ENCODE measurements at regions not wholly inside any gene's neighbourhood (a gene's known extent, or its start where the extent isn't known, plus 50 kb on each side); places are given as distances from the start of the nearest gene placed in this dataset.

DNA sequence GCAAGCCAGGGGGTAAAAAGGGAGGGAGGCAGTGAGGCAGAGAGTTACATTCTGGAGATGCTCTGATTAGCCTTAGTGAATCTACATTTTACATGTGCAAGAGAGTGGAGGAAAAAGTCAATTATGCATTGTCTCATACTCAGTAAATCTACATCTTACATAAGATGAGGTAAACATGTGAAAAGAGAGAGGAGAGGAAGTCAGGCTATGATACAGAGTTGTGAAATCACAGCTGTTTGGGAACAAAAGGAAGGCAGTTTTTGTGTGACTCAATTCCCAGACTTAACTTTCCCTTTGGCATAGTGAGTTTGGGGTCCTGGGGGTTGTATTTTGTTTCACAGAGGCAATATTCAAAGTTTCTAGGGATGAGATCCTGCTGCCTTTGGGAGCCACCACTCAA is 67.8 kb downstream of the GP2 start:
- H3K27ac ChIP-seq = no peak overlapping the region
- ATAC-seq (ENCODE audit: low FRiP score in 2 of 2) (no peak), DNase-seq (no peak)
- peaks cover 0 to 3% (median 0%) of the 10 kb centered on the region in 4 donors for H3K9me3 ChIP-seq
- no peak overlapping the region for H3K4me3 ChIP-seq
- no peaks in the 10 kb centered on the region for H3K4me1 ChIP-seq
- no peaks in the 10 kb centered on the region for H3K36me3 ChIP-seq
- TF ChIP-seq POLR2AphosphoS5 (IDR thresholded peaks at IDR 0.05) (no peak), EP300 (IDR thresholded peaks at IDR 0.05) (no peak), POLR2A (IDR thresholded peaks at IDR 0.05) (no peak)
- TF ChIP-seq, protein P1, sequence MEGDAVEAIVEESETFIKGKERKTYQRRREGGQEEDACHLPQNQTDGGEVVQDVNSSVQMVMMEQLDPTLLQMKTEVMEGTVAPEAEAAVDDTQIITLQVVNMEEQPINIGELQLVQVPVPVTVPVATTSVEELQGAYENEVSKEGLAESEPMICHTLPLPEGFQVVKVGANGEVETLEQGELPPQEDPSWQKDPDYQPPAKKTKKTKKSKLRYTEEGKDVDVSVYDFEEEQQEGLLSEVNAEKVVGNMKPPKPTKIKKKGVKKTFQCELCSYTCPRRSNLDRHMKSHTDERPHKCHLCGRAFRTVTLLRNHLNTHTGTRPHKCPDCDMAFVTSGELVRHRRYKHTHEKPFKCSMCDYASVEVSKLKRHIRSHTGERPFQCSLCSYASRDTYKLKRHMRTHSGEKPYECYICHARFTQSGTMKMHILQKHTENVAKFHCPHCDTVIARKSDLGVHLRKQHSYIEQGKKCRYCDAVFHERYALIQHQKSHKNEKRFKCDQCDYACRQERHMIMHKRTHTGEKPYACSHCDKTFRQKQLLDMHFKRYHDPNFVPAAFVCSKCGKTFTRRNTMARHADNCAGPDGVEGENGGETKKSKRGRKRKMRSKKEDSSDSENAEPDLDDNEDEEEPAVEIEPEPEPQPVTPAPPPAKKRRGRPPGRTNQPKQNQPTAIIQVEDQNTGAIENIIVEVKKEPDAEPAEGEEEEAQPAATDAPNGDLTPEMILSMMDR (IDR thresholded peaks at IDR 0.05) = no peak
- no peaks in the 10 kb centered on the region for H3K27me3 ChIP-seq

DNA sequence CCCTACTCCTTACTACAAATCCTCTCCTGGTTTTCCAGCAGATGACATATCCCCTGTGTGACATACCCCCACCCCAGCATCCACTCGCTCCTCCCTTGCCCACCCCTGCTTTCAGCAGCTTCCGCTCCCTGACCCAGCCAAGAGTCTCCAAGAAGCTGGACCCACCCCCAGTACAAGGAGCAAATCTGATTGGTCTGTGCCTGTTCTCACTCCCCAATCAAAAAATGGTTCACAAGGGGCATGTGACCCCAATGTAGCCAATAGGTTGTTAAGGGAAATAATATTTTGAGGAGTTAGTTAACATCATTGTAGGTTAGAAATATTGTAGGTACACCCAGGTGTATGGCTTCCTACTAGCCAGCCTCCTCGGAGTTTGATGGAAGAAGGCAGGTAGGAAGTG is 70.1 kb downstream of the GP2 start:
- Histone ChIP-seq H3K4me3 (no peak overlapping the region), H3K36me3 (no peaks in the 10 kb centered on the region), H3K9me3 (peaks cover 0 to 3% (median 0%) of the 10 kb centered on the region in 4 donors), H3K4me1 (no peaks in the 10 kb centered on the region), H3K27ac (no peak overlapping the region), H3K27me3 (no peaks in the 10 kb centered on the region)
- DNase-seq (no peak), ATAC-seq (ENCODE audit: low FRiP score in 2 of 2) (no peak)
- TF ChIP-seq POLR2A (IDR thresholded peaks at IDR 0.05) (no peak), POLR2AphosphoS5 (IDR thresholded peaks at IDR 0.05) (no peak), EP300 (IDR thresholded peaks at IDR 0.05) (no peak)
- 50 to 58% methylated on average over 3 of the region's 3 CpGs for WGBS, 2 donors

GRCh38 chr16:20255002-20255401 is 72.3 kb downstream of the GP2 start:
- 47 to 50% methylated on average over 1 of the region's 1 CpG for WGBS, 2 donors
- peaks cover 0 to 3% (median 0%) of the 10 kb centered on the region in 4 donors for H3K9me3 ChIP-seq
- no peaks in the 10 kb centered on the region for H3K27me3 ChIP-seq
- H3K27ac ChIP-seq = no peak overlapping the region
- ATAC-seq (ENCODE audit: low FRiP score in 2 of 2) (no peak), DNase-seq (no peak)
- H3K4me1 ChIP-seq = no peaks in the 10 kb centered on the region
- TF ChIP-seq, protein P1 (IDR thresholded peaks at IDR 0.05) = no peak
- TF ChIP-seq EP300 (IDR thresholded peaks at IDR 0.05) = no peak
- no peak for TF ChIP-seq POLR2AphosphoS5 (IDR thresholded peaks at IDR 0.05)
- TF ChIP-seq POLR2A (IDR thresholded peaks at IDR 0.05) = no peak
- no peak overlapping the region for H3K4me3 ChIP-seq
- H3K36me3 ChIP-seq = no peaks in the 10 kb centered on the region

DNA sequence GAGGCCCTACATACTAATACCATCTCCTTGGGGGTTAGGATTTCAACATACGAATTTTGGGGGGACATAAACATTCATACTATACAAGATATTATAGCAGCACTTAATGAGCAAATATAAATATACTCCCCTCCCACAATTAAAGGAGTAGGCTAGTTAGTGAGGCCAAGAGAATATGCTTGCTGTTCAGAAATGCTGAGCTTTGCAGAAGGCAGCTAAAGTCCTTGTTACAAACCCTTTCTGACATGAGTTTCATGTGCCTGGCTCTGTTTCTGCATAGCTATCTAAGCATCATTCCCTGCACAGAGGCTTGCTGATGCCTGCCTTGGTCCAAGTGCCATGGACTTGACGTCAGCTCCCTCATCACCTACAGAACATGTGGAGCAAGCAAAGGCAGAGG is 73.5 kb downstream of the GP2 start:
- ATAC-seq (ENCODE audit: low FRiP score in 2 of 2) (no peak), DNase-seq (no peak)
- no peaks in the 10 kb centered on the region for H3K4me1 ChIP-seq
- no peak overlapping the region for H3K27ac ChIP-seq
- H3K27me3 ChIP-seq = no peaks in the 10 kb centered on the region
- no peak overlapping the region for H3K4me3 ChIP-seq
- TF ChIP-seq, protein P1 (IDR thresholded peaks at IDR 0.05) = no peak
- TF ChIP-seq POLR2A (IDR thresholded peaks at IDR 0.05) (no peak), POLR2AphosphoS5 (IDR thresholded peaks at IDR 0.05) (no peak), EP300 (IDR thresholded peaks at IDR 0.05) (no peak)
- no peaks in the 10 kb centered on the region for H3K9me3 ChIP-seq
- WGBS, 2 donors = 56 to 69% methylated on average over 2 of the region's 2 CpGs
- no peaks in the 10 kb centered on the region for H3K36me3 ChIP-seq

DNA sequence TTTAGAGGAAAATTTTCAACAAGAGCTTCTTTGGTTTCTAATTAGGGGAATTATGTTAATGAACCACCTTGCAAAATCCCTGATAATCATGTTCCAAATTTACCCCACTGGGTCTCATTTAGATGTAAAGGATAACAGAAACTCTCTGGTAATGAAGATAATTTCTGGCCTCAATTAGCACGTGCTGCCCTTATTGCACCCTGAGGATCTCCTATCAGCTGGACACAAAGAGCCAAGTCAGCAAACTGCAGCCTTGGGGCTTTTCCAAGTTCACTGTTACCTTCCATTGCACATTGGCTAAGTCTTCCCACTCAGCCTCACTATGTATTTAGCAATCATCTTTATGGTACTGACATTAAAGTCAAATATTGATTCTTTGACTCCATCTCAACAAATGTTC is 78.1 kb downstream of the GP2 start:
- 44 to 69% methylated on average over 1 of the region's 1 CpG for WGBS, 2 donors
- H3K4me3 ChIP-seq = no peak overlapping the region
- no peak overlapping the region for H3K27ac ChIP-seq
- no peak for TF ChIP-seq POLR2AphosphoS5 (IDR thresholded peaks at IDR 0.05)
- TF ChIP-seq, protein P1 (IDR thresholded peaks at IDR 0.05) = no peak
- no peak for TF ChIP-seq EP300 (IDR thresholded peaks at IDR 0.05)
- no peak for TF ChIP-seq POLR2A (IDR thresholded peaks at IDR 0.05)
- no peaks in the 10 kb centered on the region for H3K27me3 ChIP-seq
- no peaks in the 10 kb centered on the region for H3K4me1 ChIP-seq
- no peaks in the 10 kb centered on the region for H3K36me3 ChIP-seq
- no peaks in the 10 kb centered on the region for H3K9me3 ChIP-seq
- ATAC-seq (ENCODE audit: low FRiP score in 2 of 2) (no peak), DNase-seq (no peak)

Data from upper lobe of left lung (tissue), 6 donors.